ENCODE measurements at regions not wholly inside any gene's neighbourhood (a gene's known extent, or its start where the extent isn't known, plus 50 kb on each side); places are given as distances from the start of the nearest gene placed in this dataset.

DNA sequence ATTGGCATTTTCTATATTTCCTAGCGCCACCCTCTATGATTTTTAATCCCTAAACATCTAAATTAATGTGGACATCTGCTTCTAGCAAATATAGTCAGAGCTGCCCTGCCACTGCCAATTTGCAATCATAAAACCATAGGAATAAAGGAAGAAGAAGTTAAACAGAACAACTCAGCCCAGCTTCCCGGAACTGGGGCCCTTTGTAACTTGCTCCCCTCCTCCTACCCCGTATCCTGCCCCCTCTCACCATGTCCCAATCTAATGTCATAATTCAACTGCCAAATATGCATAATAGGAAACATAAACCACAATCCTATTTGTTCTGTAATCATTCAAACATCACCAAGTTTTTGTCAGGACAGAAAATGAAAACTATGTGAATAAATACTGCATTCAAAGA is 74.4 kb upstream of the ACP3 start:
- TF ChIP-seq, protein P1, sequence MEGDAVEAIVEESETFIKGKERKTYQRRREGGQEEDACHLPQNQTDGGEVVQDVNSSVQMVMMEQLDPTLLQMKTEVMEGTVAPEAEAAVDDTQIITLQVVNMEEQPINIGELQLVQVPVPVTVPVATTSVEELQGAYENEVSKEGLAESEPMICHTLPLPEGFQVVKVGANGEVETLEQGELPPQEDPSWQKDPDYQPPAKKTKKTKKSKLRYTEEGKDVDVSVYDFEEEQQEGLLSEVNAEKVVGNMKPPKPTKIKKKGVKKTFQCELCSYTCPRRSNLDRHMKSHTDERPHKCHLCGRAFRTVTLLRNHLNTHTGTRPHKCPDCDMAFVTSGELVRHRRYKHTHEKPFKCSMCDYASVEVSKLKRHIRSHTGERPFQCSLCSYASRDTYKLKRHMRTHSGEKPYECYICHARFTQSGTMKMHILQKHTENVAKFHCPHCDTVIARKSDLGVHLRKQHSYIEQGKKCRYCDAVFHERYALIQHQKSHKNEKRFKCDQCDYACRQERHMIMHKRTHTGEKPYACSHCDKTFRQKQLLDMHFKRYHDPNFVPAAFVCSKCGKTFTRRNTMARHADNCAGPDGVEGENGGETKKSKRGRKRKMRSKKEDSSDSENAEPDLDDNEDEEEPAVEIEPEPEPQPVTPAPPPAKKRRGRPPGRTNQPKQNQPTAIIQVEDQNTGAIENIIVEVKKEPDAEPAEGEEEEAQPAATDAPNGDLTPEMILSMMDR (IDR thresholded peaks at IDR 0.05; ENCODE audit: low read depth, low read length): no peak
- POLR2A ChIA-PET: no interaction called here
- Histone ChIP-seq H3K9me3 (ENCODE audit: control insufficient read depth, insufficient read depth, low read length) (no peaks in the 10 kb centered on the region), H3K27me3 (ENCODE audit: control insufficient read depth, insufficient read depth, low read length) (peaks cover 8% of the 10 kb centered on the region), H3K4me3 (ENCODE audit: low read depth, low read length) (no peak overlapping the region), H3K27ac (ENCODE audit: low read depth, low read length) (no peak overlapping the region)
- CTCF ChIA-PET: interaction anchor here (2.9 kb wide), 1 partner anchor 100 kb away, joined by 12 read pairs; no protein-coding TSS in a partner anchor
- no peak for DNase-seq (ENCODE audit: low read depth, low spot score)

DNA sequence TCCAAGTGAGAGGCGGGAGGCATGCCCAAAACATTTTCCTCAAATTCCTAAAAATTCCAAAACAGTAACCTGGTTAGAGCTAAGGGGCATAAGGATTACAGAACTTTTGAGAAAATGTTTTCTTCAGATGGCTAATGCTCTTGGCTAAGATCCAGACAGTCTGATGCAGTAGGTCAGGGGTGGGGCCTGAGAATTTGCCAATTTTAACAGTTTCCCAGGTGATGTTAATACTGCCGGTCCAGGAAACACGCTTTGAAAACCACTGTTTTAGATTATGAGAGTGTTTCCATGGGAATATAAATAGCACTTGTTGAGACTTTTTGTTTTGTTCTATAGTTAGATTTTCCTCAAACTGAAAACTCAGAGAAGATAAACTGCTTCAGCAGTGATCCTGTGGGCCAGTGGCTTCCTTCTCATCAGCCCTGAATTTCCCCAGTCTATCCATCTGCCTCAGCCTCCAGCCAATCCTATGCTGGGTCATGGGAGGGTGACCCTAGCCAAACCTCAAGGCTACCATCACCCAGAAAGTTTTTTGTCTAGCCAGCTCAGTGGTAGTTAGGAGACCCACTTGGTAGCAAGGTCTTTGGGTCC is 71.6 kb upstream of the ACP3 start:
- TF ChIP-seq, protein P1 (IDR thresholded peaks at IDR 0.05; ENCODE audit: low read depth, low read length): no peak
- CTCF ChIA-PET: interaction anchor here (0.5 to 1.7 kb wide), 2 partner anchors 14 to 97 kb away, joined by 3 to 5 read pairs; no protein-coding TSS in a partner anchor
- Histone ChIP-seq H3K4me3 (ENCODE audit: low read depth, low read length) (no peak overlapping the region), H3K9me3 (ENCODE audit: control insufficient read depth, insufficient read depth, low read length) (no peaks in the 10 kb centered on the region), H3K27me3 (ENCODE audit: control insufficient read depth, insufficient read depth, low read length) (peaks cover 9% of the 10 kb centered on the region), H3K27ac (ENCODE audit: low read depth, low read length) (no peak overlapping the region)
- no peak for DNase-seq (ENCODE audit: low read depth, low spot score)
- POLR2A ChIA-PET: no interaction called here

DNA sequence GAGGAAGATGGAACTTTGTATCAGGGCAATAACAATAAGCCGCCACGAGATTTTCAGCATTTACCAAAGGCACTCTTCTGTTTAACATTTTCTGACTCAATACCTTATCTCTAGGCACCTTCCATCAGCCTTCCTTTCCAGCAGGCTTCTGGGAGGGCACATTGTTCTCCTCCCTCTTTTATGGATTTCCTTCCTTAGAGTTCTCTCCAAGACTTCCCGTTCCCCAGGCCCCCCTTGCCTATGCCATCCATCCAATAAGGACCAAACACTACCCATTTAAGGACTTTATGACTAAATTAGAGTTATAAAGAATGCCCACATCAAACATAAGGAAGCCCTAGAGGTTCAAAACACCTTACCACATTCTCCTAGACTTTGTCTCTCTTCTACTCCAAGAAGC is 71.0 kb upstream of the ACP3 start:
- POLR2A ChIA-PET: no interaction called here
- CTCF ChIA-PET: interaction anchor here (1.0 to 7.1 kb wide), 3 partner anchors 9 to 96 kb away, joined by 3 to 128 read pairs (median 4); no protein-coding TSS in a partner anchor
- TF ChIP-seq, protein P1 (IDR thresholded peaks at IDR 0.05; ENCODE audit: low read depth, low read length): no peak
- Histone ChIP-seq H3K4me3 (ENCODE audit: low read depth, low read length) (no peak overlapping the region), H3K9me3 (ENCODE audit: control insufficient read depth, insufficient read depth, low read length) (no peaks in the 10 kb centered on the region), H3K27ac (ENCODE audit: low read depth, low read length) (no peak overlapping the region), H3K27me3 (ENCODE audit: control insufficient read depth, insufficient read depth, low read length) (peaks cover 9% of the 10 kb centered on the region)
- no peak for DNase-seq (ENCODE audit: low read depth, low spot score)

DNA sequence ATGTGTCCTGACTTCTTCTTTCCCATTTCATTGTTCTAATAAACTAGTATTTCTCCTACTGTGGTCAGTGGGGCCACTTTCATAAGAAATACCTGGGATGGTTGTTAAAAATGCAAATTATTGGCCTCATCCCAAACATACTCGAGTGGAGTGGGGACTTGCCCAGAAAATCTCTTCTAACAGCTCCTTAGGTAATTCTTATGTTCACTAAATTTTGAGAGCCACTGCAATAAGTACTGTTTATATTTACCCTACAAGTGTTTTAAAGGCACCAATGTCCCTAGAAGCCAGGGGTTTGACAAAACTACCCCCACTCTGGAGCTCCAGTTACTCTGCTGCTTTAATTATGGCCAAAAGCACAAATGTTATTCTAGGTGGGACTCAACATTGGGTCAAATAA is 70.0 kb upstream of the ACP3 start:
- Histone ChIP-seq H3K27ac (ENCODE audit: low read depth, low read length) (no peak overlapping the region), H3K9me3 (ENCODE audit: control insufficient read depth, insufficient read depth, low read length) (no peaks in the 10 kb centered on the region), H3K27me3 (ENCODE audit: control insufficient read depth, insufficient read depth, low read length) (peaks cover 6% of the 10 kb centered on the region), H3K4me3 (ENCODE audit: low read depth, low read length) (no peak overlapping the region)
- CTCF ChIA-PET: interaction anchor here (0.6 to 7.1 kb wide), 4 partner anchors 10 to 105 kb away, joined by 3 to 128 read pairs (median 4); no protein-coding TSS in a partner anchor
- TF ChIP-seq, protein P1 (IDR thresholded peaks at IDR 0.05; ENCODE audit: low read depth, low read length): no peak
- no peak for DNase-seq (ENCODE audit: low read depth, low spot score)
- POLR2A ChIA-PET: no interaction called here

DNA sequence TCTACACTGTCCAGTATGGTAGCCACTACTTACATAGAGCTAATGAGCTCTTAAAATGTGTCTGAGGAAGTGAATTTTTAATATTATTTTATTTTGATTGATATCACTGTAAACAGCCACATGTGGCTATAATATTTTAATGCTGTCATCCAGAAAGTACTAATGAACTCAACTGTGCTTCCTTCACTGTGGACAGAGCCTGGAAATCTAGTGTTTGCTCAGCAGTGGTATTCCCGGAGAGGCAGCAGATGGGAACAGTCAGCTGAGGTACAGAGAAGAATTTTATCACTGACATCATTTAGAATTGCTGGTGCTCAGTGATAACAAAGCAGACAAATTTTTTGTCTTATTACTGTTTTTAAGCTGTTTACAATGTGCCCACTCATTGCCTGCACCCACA is 68.7 kb upstream of the ACP3 start:
- ChIA-PET CTCF (interaction anchor here (0.8 to 7.1 kb wide), 4 partner anchors 20 to 210 kb away, joined by 3 to 128 read pairs (median 4); no protein-coding TSS in a partner anchor), POLR2A (no interaction called here)
- no peaks in the 10 kb centered on the region for H3K9me3 ChIP-seq (ENCODE audit: control insufficient read depth, insufficient read depth, low read length)
- H3K4me3 ChIP-seq (ENCODE audit: low read depth, low read length): no peak overlapping the region
- DNase-seq (ENCODE audit: low read depth, low spot score): no peak
- peaks cover 4% of the 10 kb centered on the region for H3K27me3 ChIP-seq (ENCODE audit: control insufficient read depth, insufficient read depth, low read length)
- no peak overlapping the region for H3K27ac ChIP-seq (ENCODE audit: low read depth, low read length)
- TF ChIP-seq, protein P1 (IDR thresholded peaks at IDR 0.05; ENCODE audit: low read depth, low read length): no peak
